GM21825 (cell line): ENCODE measurements at regions not wholly inside any gene's neighbourhood (a gene's known extent, or its start where the extent isn't known, plus 50 kb on each side); places are given as distances from the start of the nearest gene placed in this dataset.

Experiments used
- ATAC-seq: cut with Tn5 transposase; IDR thresholded peaks from one replicate; pipeline ENCODE4 v1.9.1; 2021; ENCODE audit warnings: mild to moderate bottlenecking, moderate library complexity; ENCODE audit not compliant: unreplicated experiment

GRCh38 chr10:128694168-128694850, 568.1 kb upstream of the MKI67 start:
- ATAC-seq, result no peak

GRCh38 chr10:128694851-128695725, 568.9 kb upstream of the MKI67 start:
- ATAC-seq, result no peak

DNA sequence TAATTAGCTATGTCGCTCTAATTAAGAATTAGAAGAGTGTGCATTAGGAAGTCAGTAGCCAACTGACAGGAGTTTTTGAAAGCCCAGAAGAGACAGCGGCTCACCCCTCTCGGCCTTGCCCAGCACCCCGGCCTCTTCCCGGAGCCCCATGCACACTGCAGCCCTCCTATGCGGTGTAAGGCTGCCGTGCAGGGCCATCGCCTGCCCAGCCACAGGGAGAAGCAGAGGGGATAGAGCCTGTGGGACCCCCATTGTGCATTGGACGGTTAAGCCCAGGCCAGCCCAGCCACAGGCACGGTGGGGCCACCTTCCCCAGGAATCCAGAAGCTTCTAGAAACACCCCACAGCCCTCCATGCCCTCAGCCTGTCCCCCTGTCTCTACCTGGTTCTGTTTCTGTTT, 569.7 kb upstream of the MKI67 start:
- ATAC-seq, result no peak

- no peak for ATAC-seq
Measured at GRCh38 chr10:128697437-128697836, 571.2 kb upstream of the MKI67 start.

DNA sequence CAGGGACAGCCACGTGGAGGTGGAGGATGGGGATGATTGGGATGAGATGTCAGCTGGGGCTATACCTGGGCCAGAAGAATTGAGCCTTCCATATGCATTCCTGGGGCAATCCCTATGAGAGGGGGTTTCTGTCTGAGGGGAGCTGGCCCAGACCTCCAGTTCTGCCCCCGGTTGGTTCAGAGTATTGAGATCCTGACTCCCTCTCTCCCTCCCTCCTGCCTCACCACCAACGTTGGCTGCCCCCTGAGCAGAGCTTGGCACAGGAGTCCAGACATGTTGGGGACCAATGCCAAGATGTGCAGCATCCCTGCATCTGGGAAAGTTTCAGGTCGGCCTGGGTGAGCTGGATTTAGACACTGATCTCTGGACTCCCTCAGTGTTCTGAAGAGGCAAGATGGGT, 575.2 kb upstream of the MKI67 start:
- no peak for ATAC-seq

- ATAC-seq, result no peak
Measured at GRCh38 chr10:128701837-128702236, 575.6 kb upstream of the MKI67 start.

GRCh38 chr10:128704716-128705115, 578.5 kb upstream of the MKI67 start:
- ATAC-seq, result no peak

DNA sequence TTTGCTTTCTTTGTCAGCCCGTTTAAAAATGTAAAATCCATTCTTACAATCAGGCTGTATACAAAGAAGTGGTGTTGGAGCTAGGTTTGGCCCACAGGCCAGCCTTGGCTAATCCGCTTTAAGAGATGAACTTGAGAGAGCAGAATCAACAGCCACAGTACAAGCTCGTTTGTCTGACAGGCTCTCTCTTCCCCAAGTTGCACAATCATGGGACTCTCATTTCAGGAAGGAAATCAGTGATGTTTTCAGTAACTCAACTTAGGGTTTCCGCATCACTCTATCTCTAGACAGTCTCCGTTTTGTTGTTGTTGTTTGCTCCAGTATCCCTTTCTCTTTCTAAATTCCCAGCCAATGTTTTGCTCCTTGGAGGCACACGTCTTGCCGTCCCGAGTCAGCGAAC, 582.0 kb upstream of the MKI67 start:
- ATAC-seq, result no peak

- no peak for ATAC-seq
Measured at GRCh38 chr10:128709686-128710085, 583.5 kb upstream of the MKI67 start.

- ATAC-seq, result no peak
Measured at GRCh38 chr10:128710098-128710797, 584.0 kb upstream of the MKI67 start.

GRCh38 chr10:128710798-128711183, 584.6 kb upstream of the MKI67 start:
- no peak for ATAC-seq

- ATAC-seq, result no peak
Measured at GRCh38 chr10:128711806-128712205, 585.6 kb upstream of the MKI67 start.

DNA sequence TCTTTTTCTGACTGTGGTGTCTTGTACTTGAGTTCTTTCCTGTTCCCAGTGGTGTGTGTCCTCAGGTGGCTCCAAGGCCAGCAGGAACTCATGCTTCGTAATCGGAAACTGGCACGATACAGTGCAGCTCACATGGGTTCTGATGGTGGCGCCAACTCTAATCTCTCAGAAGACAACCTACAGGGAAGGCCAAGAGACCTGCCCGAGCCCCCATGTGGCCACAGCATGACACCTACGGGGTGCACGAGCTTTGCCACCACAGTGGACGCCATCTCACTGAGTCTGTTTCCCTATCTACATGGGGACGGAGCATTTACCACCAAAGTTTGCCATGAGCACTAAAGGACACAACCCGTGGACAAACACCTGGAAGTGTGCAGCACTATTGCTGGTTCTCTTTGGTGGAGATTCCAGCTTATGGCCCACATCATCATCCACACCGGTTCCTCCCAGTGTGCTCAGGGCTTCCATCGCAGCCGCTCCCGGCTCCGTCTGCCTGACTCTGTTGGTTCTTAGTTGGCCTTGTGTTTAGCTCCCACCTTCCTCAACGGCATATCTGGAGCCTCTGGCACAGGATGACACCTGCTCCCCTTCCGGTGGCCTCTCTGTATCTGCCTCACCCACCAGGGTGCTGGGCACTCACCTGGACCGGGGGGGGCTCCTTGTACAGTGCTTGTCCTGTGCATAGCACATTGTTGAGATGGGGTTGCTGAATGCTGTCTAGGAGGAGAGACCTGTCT, 586.6 kb upstream of the MKI67 start:
- ATAC-seq, result no peak

DNA sequence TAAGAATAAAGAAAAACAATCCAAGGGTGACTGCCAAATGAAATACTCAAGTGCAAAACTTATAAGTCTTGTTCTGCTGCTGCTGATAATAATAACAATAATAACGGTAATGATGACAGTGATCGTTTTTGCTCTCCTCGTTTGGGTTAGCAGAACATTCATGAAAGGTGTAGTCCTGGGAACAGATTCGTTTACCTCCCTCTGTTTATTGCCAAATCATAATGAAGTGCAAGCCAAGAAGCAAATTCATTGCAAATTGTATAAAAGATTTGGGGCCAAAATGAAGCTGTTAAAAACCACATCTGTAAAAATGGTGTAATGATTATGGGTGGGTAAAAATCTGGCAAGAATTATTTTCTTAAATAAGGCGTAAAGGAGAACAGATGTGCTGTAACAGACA, 587.2 kb upstream of the MKI67 start:
- no peak for ATAC-seq

GRCh38 chr10:128713874-128714570, 587.8 kb upstream of the MKI67 start:
- no peak for ATAC-seq

- no peak for ATAC-seq
Measured at GRCh38 chr10:128714644-128715415, 588.6 kb upstream of the MKI67 start.

DNA sequence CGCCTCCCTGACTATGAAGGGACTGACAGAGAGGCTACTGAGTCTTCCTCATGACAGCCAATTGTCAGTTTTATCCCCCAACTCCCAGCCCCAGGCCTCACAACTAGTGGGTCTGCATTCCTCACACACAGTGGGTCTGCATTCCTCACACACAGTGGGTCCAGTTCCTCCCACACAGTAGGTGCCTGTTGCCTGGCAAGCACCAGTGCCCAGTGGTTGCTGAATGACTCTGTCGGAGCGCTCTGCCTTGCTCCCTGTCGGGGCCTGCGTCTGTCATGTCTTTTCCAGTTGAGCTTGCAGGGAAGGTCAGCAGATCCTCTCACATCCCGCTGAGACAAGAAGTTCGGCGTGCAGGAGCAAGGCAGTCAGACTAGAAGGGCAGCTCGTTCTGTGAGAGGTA, 590.0 kb upstream of the MKI67 start:
- ATAC-seq, result no peak

GRCh38 chr10:128721963-128722445, 595.8 kb upstream of the MKI67 start:
- no peak for ATAC-seq

DNA sequence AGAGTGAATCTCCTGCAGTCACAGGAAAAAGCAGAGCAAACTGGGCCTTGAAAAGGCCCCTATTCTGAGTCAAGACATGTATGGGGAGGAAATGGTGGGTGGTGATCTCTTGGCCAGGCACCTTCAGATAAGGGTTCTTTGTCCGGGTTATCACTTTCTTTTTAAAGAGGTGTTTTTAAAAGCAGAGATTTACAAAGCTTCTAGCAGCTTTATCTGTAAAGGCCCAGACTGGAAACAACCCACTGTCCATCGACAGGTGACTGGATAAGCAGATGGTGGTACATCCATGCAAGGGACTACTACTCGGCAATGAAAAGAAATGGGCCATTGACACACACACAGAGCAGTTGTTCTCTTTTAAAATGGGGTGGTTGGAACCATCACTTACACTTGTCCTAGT, 596.7 kb upstream of the MKI67 start:
- ATAC-seq, result no peak
